Naive thymus-derived CD8-positive, alpha-beta T cell (primary cell): ENCODE measurements at regions not wholly inside any gene's neighbourhood (a gene's known extent, or its start where the extent isn't known, plus 50 kb on each side); places are given as distances from the start of the nearest gene placed in this dataset.

Experiments
- ATAC-seq, 2 donors: fragments of 150-1000 bp; cut with Tn5 transposase in 1 of 2; sonication (Bioruptor Pico), chemical (Tn5 transposase) in 1 of 2; 1 replicate in 1 of 2; 2 replicates in 1 of 2; pipeline ENCODE4 v1.10.0; 2021; ENCODE audit warnings: mild to moderate bottlenecking in 2 of 2, moderate library complexity in 2 of 2
- POLR2A ChIA-PET: fragments of 350-600 bp; sonication (Branson Sonifier 250); formaldehyde crosslinking; loops from one replicate; lab custom pipeline; 2021; ENCODE audit warnings: antibody characterized with exemption; lab: Charles Lee
- DNase-seq, 10 donors: peaks; one replicate each; pipeline versions ENCODE4 v3.0.0 to v3.0.0-alpha.2; 2020 to 2022
- H3K27ac Mint-ChIP-seq, 10 donors: one replicate each; pipeline ENCODE4 v1.8.0; 2020 to 2022; ENCODE audit warnings: mild to moderate bottlenecking in 10 of 10, mixed read lengths in 10 of 10, moderate library complexity in 4 of 10, inconsistent platforms in 1 of 10
- H3K27me3 Mint-ChIP-seq, 5 donors: one replicate each; pipeline ENCODE4 v1.8.0; 2021 to 2022; ENCODE audit warnings: mixed read lengths in 5 of 5
- H3K36me3 Mint-ChIP-seq, 3 donors: one replicate each; pipeline ENCODE4 v1.8.0; 2020 to 2022; ENCODE audit warnings: mixed read lengths in 3 of 3, mild to moderate bottlenecking in 2 of 3, inconsistent platforms in 1 of 3
- H3K4me1 Mint-ChIP-seq, 4 donors: one replicate each; pipeline ENCODE4 v1.8.0; 2021 to 2022; ENCODE audit warnings: mixed read lengths in 4 of 4
- H3K4me3 Mint-ChIP-seq, 10 donors: one replicate each; pipeline ENCODE4 v1.8.0; 2020 to 2022; ENCODE audit warnings: mild to moderate bottlenecking in 10 of 10, mixed read lengths in 10 of 10, moderate library complexity in 6 of 10, inconsistent platforms in 1 of 10
- H3K9me3 Mint-ChIP-seq, 9 donors: one replicate each; pipeline ENCODE4 v1.8.0; 2020 to 2022; ENCODE audit warnings: mixed read lengths in 9 of 9, mild to moderate bottlenecking in 3 of 9, inconsistent platforms in 1 of 9, moderate library complexity in 1 of 9

GRCh38 chr4:151604238-151604637 is 156.6 kb downstream of the GATB start:
- Mint-ChIP-seq H3K4me3 (no peak overlapping the region), H3K36me3 (no peaks in the 10 kb centered on the region), H3K27ac (no peak overlapping the region), H3K9me3 (no peaks in the 10 kb centered on the region), H3K4me1 (peaks cover 0 to 3% (median 0%) of the 10 kb centered on the region in 4 donors), H3K27me3 (peaks cover 0 to 3% (median 0%) of the 10 kb centered on the region in 5 donors)
- ATAC-seq (no peak), DNase-seq (peak in 1 of 10 donors; percentile 0)
- POLR2A ChIA-PET: no interaction called here

DNA sequence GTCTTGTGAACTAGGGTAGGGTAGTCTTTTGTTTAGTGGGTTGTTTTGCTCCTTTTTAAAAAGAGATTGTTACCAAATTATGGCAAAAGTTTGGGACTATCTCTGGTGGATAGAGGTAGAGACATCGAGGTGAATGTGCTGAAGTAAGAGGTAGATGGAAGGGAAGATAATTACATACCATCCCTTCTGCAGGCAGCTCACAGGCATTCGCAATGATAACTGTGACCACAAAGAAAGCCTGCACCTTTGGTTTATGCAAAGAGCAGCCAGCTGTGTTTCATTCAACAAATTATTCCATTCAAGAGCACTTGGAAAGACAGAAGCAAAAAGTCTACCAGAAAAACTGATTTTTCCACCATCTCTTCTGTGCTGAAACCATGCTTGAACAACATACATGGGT is 155.6 kb downstream of the GATB start:
- ATAC-seq: no peak

DNA sequence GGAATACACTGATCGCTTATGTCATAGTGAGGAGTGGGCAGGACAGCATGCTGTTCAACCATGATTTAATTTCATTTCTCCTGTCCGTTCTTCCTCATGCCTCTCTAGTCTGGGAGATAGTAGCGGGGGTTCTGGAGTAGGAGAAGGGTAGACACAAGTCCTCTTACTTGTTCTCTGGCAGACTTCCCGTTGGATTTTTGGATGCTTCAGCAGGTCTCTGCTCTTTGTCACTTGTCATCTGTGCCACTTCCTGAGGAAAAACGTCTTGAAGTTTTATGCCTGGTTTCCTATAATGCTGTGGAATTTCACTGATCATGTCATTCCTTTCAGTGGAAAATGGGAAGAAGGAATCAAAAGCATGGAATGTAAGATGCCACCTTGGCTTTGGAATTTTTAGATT is 154.7 kb downstream of the GATB start:
- no peak for ATAC-seq
- H3K36me3 Mint-ChIP-seq: no peaks in the 10 kb centered on the region
- POLR2A ChIA-PET: no interaction called here
- H3K4me1 Mint-ChIP-seq: peaks cover 0 to 3% (median 0%) of the 10 kb centered on the region in 4 donors
- no peaks in the 10 kb centered on the region for H3K9me3 Mint-ChIP-seq
- DNase-seq: no peak
- H3K4me3 Mint-ChIP-seq: no peak overlapping the region
- H3K27ac Mint-ChIP-seq: no peak overlapping the region
- peaks cover 0 to 7% (median 3%) of the 10 kb centered on the region in 5 donors for H3K27me3 Mint-ChIP-seq

More for the DNA sequence above, 155.6 kb downstream of the GATB start:
- Mint-ChIP-seq H3K36me3 (no peaks in the 10 kb centered on the region), H3K9me3 (no peaks in the 10 kb centered on the region), H3K27me3 (peaks cover 0 to 3% (median 0%) of the 10 kb centered on the region in 5 donors), H3K4me3 (no peak overlapping the region), H3K27ac (no peak overlapping the region), H3K4me1 (peaks cover 0 to 3% (median 0%) of the 10 kb centered on the region in 4 donors)
- DNase-seq: no peak
- POLR2A ChIA-PET: no interaction called here

DNA sequence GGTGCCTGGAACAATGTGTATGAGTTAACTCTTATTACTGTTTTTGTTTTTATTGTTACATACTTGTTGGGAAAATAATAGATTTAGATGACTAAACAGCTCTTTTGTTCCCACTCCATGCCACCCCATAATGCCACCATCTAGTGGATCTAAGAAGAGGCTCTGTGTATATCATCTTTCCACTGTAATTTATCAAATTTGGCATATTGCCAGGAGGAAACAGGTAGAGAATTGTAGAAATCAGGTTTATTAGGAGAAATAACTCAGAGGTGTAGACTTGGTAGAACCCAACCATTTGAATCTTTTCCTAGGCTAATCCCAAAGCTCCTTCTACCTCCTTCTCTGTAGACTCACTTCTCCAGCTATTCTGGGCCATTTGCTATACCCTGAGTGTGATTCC is 150.6 kb downstream of the GATB start:
- Mint-ChIP-seq H3K9me3 (no peaks in the 10 kb centered on the region), H3K4me3 (no peak overlapping the region), H3K4me1 (no peaks in the 10 kb centered on the region), H3K36me3 (no peaks in the 10 kb centered on the region), H3K27ac (no peak overlapping the region), H3K27me3 (peaks cover 0 to 9% (median 4%) of the 10 kb centered on the region in 5 donors)
- ATAC-seq: no peak
- POLR2A ChIA-PET: no interaction called here
- no peak for DNase-seq

GRCh38 chr4:151611960-151612359 is 148.8 kb downstream of the GATB start:
- no peak overlapping the region for H3K27ac Mint-ChIP-seq
- H3K27me3 Mint-ChIP-seq: peaks cover 0 to 10% (median 8%) of the 10 kb centered on the region in 5 donors
- ATAC-seq: no peak
- no peak for DNase-seq
- POLR2A ChIA-PET: no interaction called here
- H3K4me1 Mint-ChIP-seq: no peaks in the 10 kb centered on the region
- H3K9me3 Mint-ChIP-seq: no peaks in the 10 kb centered on the region
- no peaks in the 10 kb centered on the region for H3K36me3 Mint-ChIP-seq
- no peak overlapping the region for H3K4me3 Mint-ChIP-seq

- no peaks in the 10 kb centered on the region for H3K4me1 Mint-ChIP-seq
- DNase-seq (no peak), ATAC-seq (no peak)
- no peaks in the 10 kb centered on the region for H3K9me3 Mint-ChIP-seq
- POLR2A ChIA-PET: no interaction called here
- H3K27me3 Mint-ChIP-seq: peaks cover 0 to 12% (median 8%) of the 10 kb centered on the region in 5 donors
- H3K4me3 Mint-ChIP-seq: no peak overlapping the region
- no peaks in the 10 kb centered on the region for H3K36me3 Mint-ChIP-seq
- H3K27ac Mint-ChIP-seq: no peak overlapping the region
These were observed 147.5 kb downstream of the GATB start for GRCh38 chr4:151613290-151613689.

DNA sequence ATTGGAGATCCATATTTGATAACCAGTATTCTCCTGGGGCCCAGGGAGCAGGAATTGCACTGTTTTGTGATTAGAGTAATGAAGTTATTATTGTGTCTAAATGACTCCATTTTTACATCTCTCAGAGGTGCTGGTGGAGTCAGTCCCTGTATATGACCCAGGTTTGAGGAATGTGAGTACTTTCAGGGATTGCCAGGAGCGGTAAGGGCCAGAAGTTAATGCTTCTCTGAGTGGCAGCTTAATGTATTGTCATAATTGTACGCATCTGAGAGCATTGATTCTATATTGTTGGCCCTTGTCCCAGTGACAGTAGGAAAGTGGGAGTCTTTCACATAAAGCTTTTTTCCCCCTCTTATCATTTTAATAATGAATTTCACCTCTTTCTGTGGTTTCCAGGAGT is 146.2 kb downstream of the GATB start:
- POLR2A ChIA-PET: no interaction called here
- Mint-ChIP-seq H3K36me3 (no peaks in the 10 kb centered on the region), H3K4me3 (no peak overlapping the region), H3K27me3 (peaks cover 0 to 14% (median 12%) of the 10 kb centered on the region in 5 donors), H3K9me3 (no peaks in the 10 kb centered on the region), H3K27ac (no peak overlapping the region), H3K4me1 (no peaks in the 10 kb centered on the region)
- ATAC-seq (no peak), DNase-seq (no peak)

DNA sequence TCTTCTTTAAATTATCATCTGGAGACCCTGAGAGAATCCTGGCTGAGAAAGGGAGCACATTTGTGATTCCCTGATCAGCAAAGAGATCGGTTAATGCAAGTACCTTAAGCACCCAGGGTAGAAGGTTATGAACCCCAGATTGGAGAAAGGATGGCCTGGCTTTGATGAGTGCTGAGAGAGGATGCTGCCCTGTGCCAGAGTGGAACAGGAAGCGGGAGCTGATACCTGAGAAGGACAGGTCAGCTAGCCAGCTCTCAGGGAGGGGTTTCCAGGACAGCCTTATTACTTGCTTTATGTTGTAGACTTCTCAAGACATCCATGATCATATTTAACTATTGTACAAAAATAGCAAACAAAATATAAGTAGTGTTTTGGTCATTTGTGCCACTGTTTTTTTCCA is 141.9 kb downstream of the GATB start:
- peaks cover 10 to 20% (median 10%) of the 10 kb centered on the region in 5 donors for H3K27me3 Mint-ChIP-seq
- ATAC-seq (no peak), DNase-seq (no peak)
- H3K9me3 Mint-ChIP-seq: no peaks in the 10 kb centered on the region
- H3K36me3 Mint-ChIP-seq: no peaks in the 10 kb centered on the region
- no peak overlapping the region for H3K4me3 Mint-ChIP-seq
- no peaks in the 10 kb centered on the region for H3K4me1 Mint-ChIP-seq
- H3K27ac Mint-ChIP-seq: no peak overlapping the region
- POLR2A ChIA-PET: no interaction called here

- Mint-ChIP-seq H3K27ac (no peak overlapping the region), H3K4me3 (no peak overlapping the region), H3K9me3 (no peaks in the 10 kb centered on the region), H3K27me3 (peaks cover 10 to 24% (median 12%) of the 10 kb centered on the region in 5 donors), H3K4me1 (no peaks in the 10 kb centered on the region), H3K36me3 (peaks cover 0 to 2% (median 0%) of the 10 kb centered on the region in 3 donors)
- POLR2A ChIA-PET: no interaction called here
- ATAC-seq: no peak
- DNase-seq: no peak
These were observed 140.7 kb downstream of the GATB start for GRCh38 chr4:151620066-151620465.
